HepG2 (cell line): ENCODE measurements at regions not wholly inside any gene's neighbourhood (a gene's known extent, or its start where the extent isn't known, plus 50 kb on each side); places are given as distances from the start of the nearest gene placed in this dataset.

ENCODE experiments used
- ATAC-seq: fragments of 200-7000 bp; cut with Tn5 transposase; 3 replicates; pipeline ENCODE4 v1.9.1; 2020; ENCODE audit warnings: mild to moderate bottlenecking, moderate library complexity
- BruUV-seq: library from RNA; stranded (reverse); fragments of 400-500 nt; replicated peaks from 2 replicates; lab custom pipeline; 2021; lab: Mats Ljungman, UMichigan
- CTCF ChIA-PET: fragments of 300-600 bp; formaldehyde crosslinking; extraction: SDS; loops from one replicate; lab custom pipeline; 2021; ENCODE audit warnings: low total read pairs, inconsistent platforms, low intra/inter-chr PET ratio; lab: Yijun Ruan, JAX
- POLR2A ChIA-PET: fragments of 350-600 bp; sonication (Branson Sonifier 250); formaldehyde crosslinking; loops from one replicate; lab custom pipeline; 2020; ENCODE audit warnings: antibody characterized with exemption, inconsistent platforms; lab: Yijun Ruan, JAX
- DNase-seq: peaks from one replicate; pipeline ENCODE4 v3.0.0-alpha.2; 2015; ENCODE audit warnings: low spot score
- FAIRE-seq: peaks from 3 replicates; lab custom pipeline; 2011; peaks lifted over from hg19 to GRCh38; lab: Jason Lieb, UNC
- H2AFZ ChIP-seq: one replicate; pipeline ENCODE4 v1.6.1; 2011; ENCODE audit warnings: low read length, inconsistent platforms
- H3K27ac ChIP-seq: fragments of 300-600 bp; 3 replicates; pipeline ENCODE4 v1.8.0; 2011; ENCODE audit warnings: mixed run types, mild to moderate bottlenecking, mixed read lengths, low read length, inconsistent platforms; ENCODE audit not compliant: insufficient read depth; ENCODE audit errors: extremely low read length
- H3K27me3 ChIP-seq, 2 experiments: fragments of 200-600 bp in 1 of 2; 2 replicates in 1 of 2; 3 replicates in 1 of 2; pipeline versions ENCODE4 v1.6.0 to v1.8.0; 2011; ENCODE audit warnings: low read length in 2 of 2, mild to moderate bottlenecking in 2 of 2, moderate library complexity in 2 of 2, inconsistent platforms in 1 of 2; ENCODE audit not compliant: insufficient read depth in 2 of 2, control insufficient read depth in 1 of 2
- H3K36me3 ChIP-seq, 2 experiments: fragments of 200-600 bp in 1 of 2; replicated peaks in 1 of 2; 2 replicates in 1 of 2; 3 replicates in 1 of 2; pipeline versions ENCODE4 v1.5.1 to v1.8.0; 2011; ENCODE audit warnings: low read length in 2 of 2, inconsistent platforms in 1 of 2; ENCODE audit not compliant: insufficient read depth in 2 of 2, control insufficient read depth in 1 of 2
- H3K4me1 ChIP-seq: 2 replicates; pipeline ENCODE4 v1.5.1; 2012; ENCODE audit warnings: low read length, inconsistent platforms; ENCODE audit not compliant: insufficient read depth
- H3K4me2 ChIP-seq: 2 replicates; pipeline ENCODE4 v1.6.0; 2011; ENCODE audit warnings: low read depth, low read length, inconsistent platforms
- H3K4me3 ChIP-seq, 3 experiments: fragments of 200-600 bp in 1 of 3; sonication (generic), shearing (Covaris generic) in 1 of 3; replicated peaks in 1 of 3; 2 replicates each; pipeline ENCODE4 v1.5.1; 2011 to 2016; ENCODE audit warnings: low read length in 3 of 3, inconsistent platforms in 2 of 3, low read depth in 2 of 3, mild to moderate bottlenecking in 2 of 3, control low read depth in 1 of 3, mixed read lengths in 1 of 3; ENCODE audit not compliant: insufficient read depth in 1 of 3
- H3K79me2 ChIP-seq: one replicate; pipeline ENCODE4 v1.6.1; 2011; ENCODE audit warnings: low read length, inconsistent platforms; ENCODE audit not compliant: insufficient read depth
- H3K9ac ChIP-seq: 2 replicates; pipeline ENCODE4 v1.6.0; 2011; ENCODE audit warnings: mild to moderate bottlenecking, low read depth, low read length, inconsistent platforms; ENCODE audit not compliant: insufficient read depth
- H3K9me3 ChIP-seq: 2 replicates; pipeline ENCODE4 v1.5.1; 2012; ENCODE audit warnings: mild to moderate bottlenecking, low read length
- H4K20me1 ChIP-seq: 2 replicates; pipeline ENCODE4 v1.6.0; 2011; ENCODE audit warnings: inconsistent platforms, mild to moderate bottlenecking, low read length, moderate library complexity; ENCODE audit not compliant: insufficient read depth
- ATF1 ChIP-seq: IDR thresholded peaks from 2 replicates; pipeline ENCODE4 v1.6.1; 2016; ENCODE audit warnings: mild to moderate bottlenecking, control low read depth
- HDAC1 ChIP-seq: sonication (generic); formaldehyde crosslinking; IDR thresholded peaks from 2 replicates; pipeline ENCODE4 v1.5.1; 2020; ENCODE audit warnings: mild to moderate bottlenecking, missing genetic modification reagents
- HNRNPL ChIP-seq: fragments of 200-400 bp; formaldehyde crosslinking; IDR thresholded peaks from 2 replicates; pipeline ENCODE4 v1.6.1; 2017; ENCODE audit warnings: mild to moderate bottlenecking, low read depth, low read length
- IRF2 ChIP-seq: IDR thresholded peaks from 2 replicates; pipeline ENCODE4 v1.6.1; 2018; ENCODE audit warnings: missing genetic modification reagents, missing compliant biosample characterization
- ISL2 ChIP-seq: sonication (generic); formaldehyde crosslinking; IDR thresholded peaks from 2 replicates; pipeline ENCODE4 v1.5.0; 2020; ENCODE audit warnings: missing genetic modification reagents
- NCOA1 ChIP-seq: sonication (generic); formaldehyde crosslinking; IDR thresholded peaks from 2 replicates; pipeline ENCODE4 v1.9.0; 2021; ENCODE audit warnings: missing genetic modification reagents
- NR1H2 ChIP-seq: sonication (generic); formaldehyde crosslinking; IDR thresholded peaks from 2 replicates; pipeline ENCODE4 v1.8.1; 2022; ENCODE audit warnings: low read depth, missing genetic modification reagents, borderline replicate concordance
- PHF8 ChIP-seq: sonication (generic); formaldehyde crosslinking; IDR thresholded peaks from 2 replicates; pipeline ENCODE4 v1.5.0; 2020; ENCODE audit warnings: missing genetic modification reagents
- POGZ ChIP-seq: sonication (generic); formaldehyde crosslinking; IDR thresholded peaks from 2 replicates; pipeline ENCODE4 v1.4.0; 2020; ENCODE audit warnings: mild to moderate bottlenecking, missing genetic modification reagents
- REPIN1 ChIP-seq: sonication (generic); formaldehyde crosslinking; IDR thresholded peaks from 2 replicates; pipeline ENCODE4 v1.8.0; 2022; ENCODE audit warnings: missing genetic modification reagents, low read depth, mild to moderate bottlenecking, borderline replicate concordance
- ZC3H13 ChIP-seq: sonication (generic); formaldehyde crosslinking; IDR thresholded peaks from 2 replicates; pipeline ENCODE4 v1.8.1; 2023; ENCODE audit warnings: mild to moderate bottlenecking, missing genetic modification reagents, moderate library complexity
- ZFP36L1 ChIP-seq: sonication (generic); formaldehyde crosslinking; IDR thresholded peaks from 2 replicates; pipeline ENCODE4 v1.8.0; 2022; ENCODE audit warnings: mild to moderate bottlenecking, missing genetic modification reagents, moderate library complexity
- ZFP82 ChIP-seq: sonication (generic); formaldehyde crosslinking; IDR thresholded peaks from 2 replicates; pipeline ENCODE4 v1.5.1; 2020; ENCODE audit warnings: mild to moderate bottlenecking, missing genetic modification reagents, borderline replicate concordance
- ZKSCAN5 ChIP-seq: sonication (generic); formaldehyde crosslinking; IDR thresholded peaks from 2 replicates; pipeline ENCODE4 v1.5.1; 2020; ENCODE audit warnings: mild to moderate bottlenecking, missing genetic modification reagents
- ZNF605 ChIP-seq: sonication (generic); formaldehyde crosslinking; IDR thresholded peaks from 2 replicates; pipeline ENCODE4 v1.8.0; 2022; ENCODE audit warnings: mild to moderate bottlenecking, missing genetic modification reagents
- WGBS: methylation state at CpG from one replicate; pipeline ENCODE4 v1.1.6; 2017; ENCODE audit warnings: low lambda C conversion rate; 5-methylcytosine and 5-hydroxymethylcytosine counted together
- in situ Hi-C: cut with HindIII; loops from 2 replicates; pipeline ENCODE4 v1.10.0; 2017; ENCODE audit warnings: low pct_unique_long_range_greater_than_20kb; ENCODE audit not compliant: extremely low pct_ligation_motif_present
- intact Hi-C: fragments of 100-400 bp; cut with micrococcal nuclease; formaldehyde crosslinking; loops from one replicate; pipeline ENCODE4 v1.10.0; 2022; ENCODE audit not compliant: unreplicated experiment
- TF ChIP-seq, protein P1 (sequence below): sonication (generic); formaldehyde crosslinking; conservative IDR thresholded peaks from 2 replicates; pipeline ENCODE4 v1.8.1; 2023; ENCODE audit warnings: missing genetic modification reagents
- TF ChIP-seq, protein P2 (sequence below): sonication (generic); formaldehyde crosslinking; IDR thresholded peaks from 2 replicates; pipeline ENCODE4 v1.8.1; 2023; ENCODE audit warnings: mild to moderate bottlenecking, missing genetic modification reagents
- TF ChIP-seq, protein P3 (sequence below): sonication (generic); formaldehyde crosslinking; IDR thresholded peaks from 2 replicates; pipeline ENCODE4 v1.9.0; 2021; ENCODE audit warnings: missing genetic modification reagents, mild to moderate bottlenecking, borderline replicate concordance

DNA sequence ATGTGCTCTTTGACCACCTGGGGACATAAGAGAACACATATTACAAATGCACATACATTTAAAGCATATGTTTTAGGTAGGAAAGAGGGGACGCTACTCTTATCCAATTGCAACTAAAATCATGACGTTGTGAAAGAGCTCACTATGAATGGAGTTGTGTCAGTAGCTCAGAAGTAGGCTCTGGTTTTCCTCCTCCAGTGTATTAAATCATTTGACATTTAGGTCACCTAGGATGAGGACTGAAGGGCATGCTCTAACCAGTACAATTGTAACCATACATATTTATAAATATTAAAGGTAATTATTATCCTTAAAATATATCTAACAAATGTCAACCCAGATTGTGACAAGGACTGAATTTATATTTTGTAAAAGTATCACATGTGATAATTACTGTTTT lies 389.0 kb downstream of the KLF12 start:
- intact Hi-C loops = no loop called here
- H2AFZ ChIP-seq = no peak overlapping the region
- ATAC-seq (no peak), FAIRE-seq (no peak)
- no peaks in the 10 kb centered on the region for H4K20me1 ChIP-seq
- no TSS peak for BruUV-seq
- WGBS = 56% methylated on average over 2 of the region's 2 CpGs
- no peaks in the 10 kb centered on the region for H3K36me3 ChIP-seq
- no peaks in the 10 kb centered on the region for H3K79me2 ChIP-seq
- CTCF ChIA-PET = no interaction called here
- POLR2A ChIA-PET = no interaction called here
- H3K27me3 ChIP-seq = no peaks in the 10 kb centered on the region; a peak in 1 of 5 replicates
- TF ChIP-seq ISL2 (CRISPR knock-in tag) (no peak), ZFP82 (CRISPR knock-in tag) (no peak), ZC3H13 (CRISPR knock-in tag) (no peak), ATF1 (CRISPR knock-in tag) (no peak), NCOA1 (CRISPR knock-in tag) (no peak), ZNF605 (CRISPR knock-in tag) (no peak), IRF2 (no peak), HNRNPL (no peak), HDAC1 (CRISPR knock-in tag) (no peak), POGZ (CRISPR knock-in tag) (no peak), PHF8 (CRISPR knock-in tag) (no peak), ZKSCAN5 (CRISPR knock-in tag) (no peak), REPIN1 (CRISPR knock-in tag) (no peak), ZFP36L1 (CRISPR knock-in tag) (no peak), NR1H2 (CRISPR knock-in tag) (no peak)
- TF ChIP-seq, protein P1, sequence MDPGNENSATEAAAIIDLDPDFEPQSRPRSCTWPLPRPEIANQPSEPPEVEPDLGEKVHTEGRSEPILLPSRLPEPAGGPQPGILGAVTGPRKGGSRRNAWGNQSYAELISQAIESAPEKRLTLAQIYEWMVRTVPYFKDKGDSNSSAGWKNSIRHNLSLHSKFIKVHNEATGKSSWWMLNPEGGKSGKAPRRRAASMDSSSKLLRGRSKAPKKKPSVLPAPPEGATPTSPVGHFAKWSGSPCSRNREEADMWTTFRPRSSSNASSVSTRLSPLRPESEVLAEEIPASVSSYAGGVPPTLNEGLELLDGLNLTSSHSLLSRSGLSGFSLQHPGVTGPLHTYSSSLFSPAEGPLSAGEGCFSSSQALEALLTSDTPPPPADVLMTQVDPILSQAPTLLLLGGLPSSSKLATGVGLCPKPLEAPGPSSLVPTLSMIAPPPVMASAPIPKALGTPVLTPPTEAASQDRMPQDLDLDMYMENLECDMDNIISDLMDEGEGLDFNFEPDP = no peak
- TF ChIP-seq, protein P2, sequence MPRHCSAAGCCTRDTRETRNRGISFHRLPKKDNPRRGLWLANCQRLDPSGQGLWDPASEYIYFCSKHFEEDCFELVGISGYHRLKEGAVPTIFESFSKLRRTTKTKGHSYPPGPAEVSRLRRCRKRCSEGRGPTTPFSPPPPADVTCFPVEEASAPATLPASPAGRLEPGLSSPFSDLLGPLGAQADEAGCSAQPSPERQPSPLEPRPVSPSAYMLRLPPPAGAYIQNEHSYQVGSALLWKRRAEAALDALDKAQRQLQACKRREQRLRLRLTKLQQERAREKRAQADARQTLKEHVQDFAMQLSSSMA (CRISPR knock-in tag) = no peak
- TF ChIP-seq, protein P3, sequence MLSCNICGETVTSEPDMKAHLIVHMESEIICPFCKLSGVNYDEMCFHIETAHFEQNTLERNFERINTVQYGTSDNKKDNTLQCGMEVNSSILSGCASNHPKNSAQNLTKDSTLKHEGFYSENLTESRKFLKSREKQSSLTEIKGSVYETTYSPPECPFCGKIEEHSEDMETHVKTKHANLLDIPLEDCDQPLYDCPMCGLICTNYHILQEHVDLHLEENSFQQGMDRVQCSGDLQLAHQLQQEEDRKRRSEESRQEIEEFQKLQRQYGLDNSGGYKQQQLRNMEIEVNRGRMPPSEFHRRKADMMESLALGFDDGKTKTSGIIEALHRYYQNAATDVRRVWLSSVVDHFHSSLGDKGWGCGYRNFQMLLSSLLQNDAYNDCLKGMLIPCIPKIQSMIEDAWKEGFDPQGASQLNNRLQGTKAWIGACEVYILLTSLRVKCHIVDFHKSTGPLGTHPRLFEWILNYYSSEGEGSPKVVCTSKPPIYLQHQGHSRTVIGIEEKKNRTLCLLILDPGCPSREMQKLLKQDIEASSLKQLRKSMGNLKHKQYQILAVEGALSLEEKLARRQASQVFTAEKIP (CRISPR knock-in tag) = no peak
- TF ChIP-seq, all 625 proteins: peak for 0
- Histone ChIP-seq H3K9ac (no peak overlapping the region), H3K4me1 (peaks cover 10% of the 10 kb centered on the region), H3K4me2 (no peak overlapping the region), H3K4me3 (no peak overlapping the region), H3K27ac (no peak overlapping the region), H3K9me3 (no peaks in the 10 kb centered on the region; the same call in 1 of the 2 replicates)
- in situ Hi-C loops = no loop called here
- DNase-seq = no peak
